ENCODE measurements at regions not wholly inside any gene's neighbourhood (a gene's known extent, or its start where the extent isn't known, plus 50 kb on each side); places are given as distances from the start of the nearest gene placed in this dataset.

DNA sequence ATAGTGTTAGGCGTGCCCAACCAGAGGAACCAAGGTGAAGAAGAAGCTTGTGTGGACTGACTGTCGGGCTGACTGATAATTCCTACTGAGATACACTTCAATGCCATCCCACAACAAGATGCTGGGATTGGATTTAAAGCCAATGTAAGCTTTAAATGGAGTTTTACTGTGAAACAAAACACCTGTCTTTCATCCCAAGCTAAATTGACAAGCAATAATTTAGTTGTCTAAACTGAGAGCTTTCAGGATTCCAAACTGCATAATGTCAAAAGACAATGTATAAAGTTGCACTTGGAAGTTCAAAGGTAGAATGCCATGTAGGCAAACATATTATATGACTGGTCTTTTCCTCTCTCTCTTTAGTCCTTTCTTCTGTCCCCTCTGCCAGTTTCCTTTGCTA, 1025.3 kb upstream of the FANCL start:
- Mint-ChIP-seq H3K4me1 (no peaks in the 10 kb centered on the region), H3K27ac (no peak overlapping the region), H3K9me3 (no peaks in the 10 kb centered on the region), H3K4me3 (no peak overlapping the region), H3K36me3 (ENCODE audit: low read depth) (no peaks in the 10 kb centered on the region), H3K27me3 (ENCODE audit: low read depth) (no peaks in the 10 kb centered on the region)
- TF ChIP-seq CTCF (IDR thresholded peaks at IDR 0.05; ENCODE audit: unreplicated experiment in 3 of 3): no peak

DNA sequence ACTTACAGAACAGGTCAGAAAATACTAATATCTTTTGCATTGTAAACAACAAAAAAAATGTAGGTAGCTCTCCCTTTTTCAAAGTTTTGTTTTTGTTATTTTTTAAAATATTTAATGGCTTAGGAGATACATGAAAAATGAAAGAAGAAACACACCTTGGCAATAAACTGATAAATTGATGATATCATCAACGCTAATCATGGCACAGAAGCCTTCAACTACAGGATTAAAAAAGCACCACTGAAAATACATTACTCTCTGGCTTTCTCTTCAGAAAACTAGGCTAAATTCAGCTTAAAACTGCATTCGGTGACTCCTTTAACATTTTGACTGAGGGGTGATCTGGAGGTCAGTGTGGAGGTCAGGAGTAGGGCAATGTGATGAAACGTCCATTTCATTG, 1018.8 kb upstream of the FANCL start:
- H3K27me3 Mint-ChIP-seq (ENCODE audit: low read depth): no peaks in the 10 kb centered on the region
- H3K4me1 Mint-ChIP-seq: no peaks in the 10 kb centered on the region
- no peak overlapping the region for H3K4me3 Mint-ChIP-seq
- no peaks in the 10 kb centered on the region for H3K9me3 Mint-ChIP-seq
- H3K27ac Mint-ChIP-seq: no peak overlapping the region
- no peak for TF ChIP-seq CTCF (IDR thresholded peaks at IDR 0.05; ENCODE audit: unreplicated experiment in 3 of 3)
- no peaks in the 10 kb centered on the region for H3K36me3 Mint-ChIP-seq (ENCODE audit: low read depth)

DNA sequence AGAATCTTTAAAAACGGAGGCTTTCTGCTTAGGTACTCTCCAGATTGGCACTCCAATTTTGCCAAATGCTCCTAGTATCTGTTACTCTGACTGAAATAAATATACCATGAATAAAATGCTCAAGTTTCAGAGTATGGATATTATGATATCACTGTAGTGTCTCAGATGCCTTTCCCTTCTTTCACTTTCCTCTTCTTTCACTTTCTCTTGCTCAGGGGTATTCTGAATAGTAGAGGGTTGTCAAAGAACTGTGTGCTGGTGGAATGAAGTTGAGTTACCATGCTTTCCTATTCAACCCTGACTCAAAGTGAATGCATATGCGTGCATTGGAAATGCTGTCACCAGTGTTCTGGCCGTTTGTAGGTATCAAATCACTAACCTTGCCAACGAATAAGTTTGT, 1015.2 kb upstream of the FANCL start:
- no peak for TF ChIP-seq CTCF (IDR thresholded peaks at IDR 0.05; ENCODE audit: unreplicated experiment in 3 of 3)
- H3K36me3 Mint-ChIP-seq (ENCODE audit: low read depth): no peaks in the 10 kb centered on the region
- no peaks in the 10 kb centered on the region for H3K9me3 Mint-ChIP-seq
- peaks cover 6% of the 10 kb centered on the region for H3K27me3 Mint-ChIP-seq (ENCODE audit: low read depth)
- H3K27ac Mint-ChIP-seq: no peak overlapping the region
- no peak overlapping the region for H3K4me3 Mint-ChIP-seq
- H3K4me1 Mint-ChIP-seq: no peaks in the 10 kb centered on the region

GRCh38 chr2:59254279-59254678, 1013.2 kb upstream of the FANCL start:
- no peaks in the 10 kb centered on the region for H3K9me3 Mint-ChIP-seq
- peaks cover 10% of the 10 kb centered on the region for H3K4me1 Mint-ChIP-seq
- H3K27ac Mint-ChIP-seq: no peak overlapping the region

DNA sequence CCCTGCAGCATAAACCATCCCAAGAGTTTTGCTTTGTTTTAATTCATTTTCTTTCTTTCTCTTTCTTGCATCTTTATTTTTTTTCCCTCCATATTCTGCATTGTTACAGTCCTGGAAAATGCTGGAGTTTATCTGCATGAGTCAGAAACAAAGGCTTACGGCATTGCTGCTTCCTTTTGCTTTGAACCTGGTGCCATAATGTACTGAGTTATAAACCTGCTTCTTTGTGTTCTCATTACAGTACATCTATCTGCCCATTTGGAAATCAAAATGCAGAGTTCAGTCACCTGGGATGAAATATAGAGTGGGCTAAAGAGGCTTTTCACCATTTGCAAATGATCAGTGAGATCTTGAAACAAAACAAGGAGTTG, 1009.2 kb upstream of the FANCL start:
- no peaks in the 10 kb centered on the region for H3K36me3 Mint-ChIP-seq (ENCODE audit: low read depth)
- H3K4me1 Mint-ChIP-seq: peaks cover 10% of the 10 kb centered on the region
- H3K9me3 Mint-ChIP-seq: no peaks in the 10 kb centered on the region
- no peak overlapping the region for H3K27ac Mint-ChIP-seq
- peaks cover 6% of the 10 kb centered on the region for H3K27me3 Mint-ChIP-seq (ENCODE audit: low read depth)
- no peak overlapping the region for H3K4me3 Mint-ChIP-seq
- TF ChIP-seq CTCF (IDR thresholded peaks at IDR 0.05; ENCODE audit: unreplicated experiment in 3 of 3): no peak

More at GRCh38 chr2:59254279-59254678, 1013.2 kb upstream of the FANCL start:
- no peak for TF ChIP-seq CTCF (IDR thresholded peaks at IDR 0.05; ENCODE audit: unreplicated experiment in 3 of 3)
- Mint-ChIP-seq H3K36me3 (ENCODE audit: low read depth) (no peaks in the 10 kb centered on the region), H3K4me3 (no peak overlapping the region), H3K27me3 (ENCODE audit: low read depth) (peaks cover 6% of the 10 kb centered on the region)

DNA sequence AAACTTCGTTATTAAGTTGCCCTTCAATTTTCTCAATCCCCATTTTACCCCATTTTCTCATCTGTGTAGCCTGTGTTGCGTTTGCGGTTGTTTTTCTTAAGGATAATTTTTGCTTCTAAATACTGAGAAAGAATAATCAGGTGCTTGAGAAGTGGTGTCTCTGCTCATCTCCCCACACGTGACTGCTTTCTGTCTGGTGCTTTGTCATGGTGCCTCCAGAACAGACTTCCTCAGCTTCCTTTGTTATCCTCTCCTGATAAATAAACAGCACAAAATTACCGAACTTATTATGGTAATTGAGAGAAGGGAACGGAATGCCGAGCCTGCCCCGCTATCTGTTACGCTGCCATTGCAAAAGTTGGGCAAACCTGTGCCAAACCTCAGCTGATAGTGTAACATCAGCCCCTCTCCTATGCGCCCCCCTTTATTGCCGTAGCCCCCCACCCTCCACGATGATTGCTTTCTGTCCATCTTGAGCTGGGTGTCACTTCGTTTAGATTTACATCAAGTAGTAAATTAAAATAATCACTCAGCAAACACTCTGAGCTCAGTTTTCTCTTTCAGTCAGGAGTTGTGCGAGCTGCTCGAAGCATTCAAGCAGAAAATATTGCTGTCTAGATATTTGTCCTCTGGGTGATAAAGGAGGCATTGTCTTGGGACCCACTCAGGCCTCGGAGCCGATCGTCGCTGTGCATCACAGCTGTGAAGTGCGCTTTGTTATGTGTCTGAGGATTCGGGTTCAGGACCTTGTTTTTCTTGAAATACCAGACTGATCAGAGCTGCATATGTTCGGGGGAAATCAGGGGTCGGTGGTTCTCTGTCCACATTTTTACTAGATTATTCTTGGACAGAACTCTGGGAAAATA, 1008.5 kb upstream of the FANCL start:
- TF ChIP-seq CTCF (IDR thresholded peaks at IDR 0.05; ENCODE audit: unreplicated experiment in 3 of 3): no peak
- peaks cover 6% of the 10 kb centered on the region for H3K27me3 Mint-ChIP-seq (ENCODE audit: low read depth)
- no peaks in the 10 kb centered on the region for H3K36me3 Mint-ChIP-seq (ENCODE audit: low read depth)
- no peaks in the 10 kb centered on the region for H3K9me3 Mint-ChIP-seq
- peak overlapping the region in 1 of 3 experiments; percentile 11 for H3K27ac Mint-ChIP-seq
- no peak overlapping the region for H3K4me3 Mint-ChIP-seq
- peaks cover 10% of the 10 kb centered on the region for H3K4me1 Mint-ChIP-seq

Data from nephron (organoid).